GM13977 (cell line): ENCODE measurements at regions not wholly inside any gene's neighbourhood (a gene's known extent, or its start where the extent isn't known, plus 50 kb on each side); places are given as distances from the start of the nearest gene placed in this dataset.

Source experiments
- DNase-seq: peaks from one replicate; pipeline ENCODE4 v3.0.0; 2012; ENCODE audit warnings: low spot score
- in situ Hi-C: fragments of 300-500 bp; cut with MboI; formaldehyde crosslinking; loops from one replicate; pipeline ENCODE4 v1.12.0; 2022; ENCODE audit warnings: low sequenced_read_pairs, low pct_unique_long_range_greater_than_20kb, mixed read lengths, inconsistent platforms; ENCODE audit not compliant: unreplicated experiment
- TF ChIP-seq, protein P1 (sequence below): IDR thresholded peaks from 2 replicates; pipeline ENCODE4 v1.5.1; 2012; ENCODE audit warnings: mild to moderate bottlenecking, control low read depth; ENCODE audit not compliant: insufficient read depth; ENCODE audit errors: extremely low read depth, missing control alignments

DNA sequence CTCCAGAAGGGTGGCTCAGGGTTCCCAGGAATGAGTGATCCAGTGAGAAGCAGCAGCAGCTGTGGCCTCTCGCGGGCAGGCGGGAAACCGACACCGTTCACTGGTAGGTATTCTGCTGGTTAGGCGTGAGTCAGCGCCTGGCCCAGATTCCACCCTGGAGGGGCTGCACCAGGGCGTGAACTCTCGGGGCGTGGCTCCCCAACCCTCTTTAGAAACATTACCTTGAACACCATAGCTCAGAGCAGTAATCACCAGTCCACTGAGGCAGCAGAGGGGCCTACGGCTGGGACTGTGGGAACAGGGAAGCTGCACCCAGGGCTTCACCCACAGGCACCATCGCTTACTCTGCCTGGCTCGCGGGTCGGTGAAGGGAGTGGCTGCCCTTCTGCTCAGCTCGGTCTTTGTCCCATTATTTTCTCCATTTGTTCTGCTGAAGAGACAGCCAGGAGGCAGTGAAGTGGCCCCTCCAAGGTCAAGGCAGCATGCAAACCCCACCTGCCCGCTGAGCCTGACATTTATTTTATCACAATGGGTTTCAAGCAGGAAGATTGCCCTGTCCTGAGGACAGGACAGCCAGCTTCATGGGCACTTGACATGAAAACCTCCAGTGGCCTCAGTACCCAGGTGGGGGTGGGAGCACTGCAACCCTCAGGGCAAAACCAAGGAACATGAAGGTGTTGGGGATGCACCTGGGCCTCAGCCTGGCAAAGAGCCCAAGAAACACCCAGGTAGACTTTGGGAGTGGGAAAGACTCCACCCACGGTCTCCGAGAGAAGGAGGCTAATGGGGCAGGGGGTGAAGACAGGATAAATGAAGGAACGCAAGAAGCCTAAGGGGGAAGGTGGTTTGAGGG is 51.0 kb upstream of the CD93 start:
- DNase-seq = no peak
- TF ChIP-seq, protein P1, sequence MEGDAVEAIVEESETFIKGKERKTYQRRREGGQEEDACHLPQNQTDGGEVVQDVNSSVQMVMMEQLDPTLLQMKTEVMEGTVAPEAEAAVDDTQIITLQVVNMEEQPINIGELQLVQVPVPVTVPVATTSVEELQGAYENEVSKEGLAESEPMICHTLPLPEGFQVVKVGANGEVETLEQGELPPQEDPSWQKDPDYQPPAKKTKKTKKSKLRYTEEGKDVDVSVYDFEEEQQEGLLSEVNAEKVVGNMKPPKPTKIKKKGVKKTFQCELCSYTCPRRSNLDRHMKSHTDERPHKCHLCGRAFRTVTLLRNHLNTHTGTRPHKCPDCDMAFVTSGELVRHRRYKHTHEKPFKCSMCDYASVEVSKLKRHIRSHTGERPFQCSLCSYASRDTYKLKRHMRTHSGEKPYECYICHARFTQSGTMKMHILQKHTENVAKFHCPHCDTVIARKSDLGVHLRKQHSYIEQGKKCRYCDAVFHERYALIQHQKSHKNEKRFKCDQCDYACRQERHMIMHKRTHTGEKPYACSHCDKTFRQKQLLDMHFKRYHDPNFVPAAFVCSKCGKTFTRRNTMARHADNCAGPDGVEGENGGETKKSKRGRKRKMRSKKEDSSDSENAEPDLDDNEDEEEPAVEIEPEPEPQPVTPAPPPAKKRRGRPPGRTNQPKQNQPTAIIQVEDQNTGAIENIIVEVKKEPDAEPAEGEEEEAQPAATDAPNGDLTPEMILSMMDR = no peak
- in situ Hi-C loops = no loop called here

DNA sequence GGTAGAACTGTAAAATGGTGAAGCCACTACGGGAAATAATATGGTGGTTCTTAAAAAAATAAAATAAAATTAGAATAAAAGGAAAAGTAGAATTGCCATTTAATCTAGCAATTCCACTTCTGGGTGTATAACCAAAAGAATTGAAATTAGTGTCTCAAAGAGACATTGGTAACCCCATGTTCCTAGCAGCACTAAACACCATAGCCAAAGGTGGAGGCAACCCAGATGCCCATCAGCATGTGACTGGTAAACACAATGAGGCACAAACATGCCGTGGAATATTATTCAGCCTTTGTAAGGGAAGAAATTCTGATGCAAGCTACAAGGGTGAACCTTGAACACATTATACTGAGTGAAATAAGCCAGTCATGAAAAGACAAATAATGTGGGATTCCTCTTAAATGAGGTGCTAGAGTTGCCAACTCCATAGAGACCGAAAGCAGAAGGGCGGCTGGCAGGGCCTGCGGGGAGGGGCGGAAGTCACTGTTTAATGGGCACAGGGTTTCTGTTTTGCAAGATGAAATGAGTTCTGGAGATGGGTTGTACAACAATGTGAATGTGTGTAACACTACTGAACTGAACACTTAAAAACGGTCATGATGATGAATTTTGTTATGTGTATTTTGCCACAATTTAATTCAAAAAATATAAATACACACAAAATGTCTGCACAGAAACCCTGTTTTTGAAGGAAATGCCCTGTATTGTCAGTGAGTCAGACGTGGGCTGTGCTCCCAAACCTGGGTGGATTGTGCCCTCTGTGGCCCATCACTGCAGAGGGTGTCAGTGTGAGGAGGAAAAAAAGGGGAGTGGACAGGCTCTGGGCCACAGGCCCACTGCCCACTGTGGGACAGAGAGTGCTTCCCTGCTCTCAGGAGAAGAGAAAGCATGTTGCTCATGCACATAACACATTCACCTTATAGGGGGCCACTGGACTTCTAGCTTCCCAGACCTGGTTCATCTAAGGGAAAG is 49.6 kb upstream of the CD93 start:
- TF ChIP-seq, protein P1 = no peak
- in situ Hi-C loops = no loop called here
- DNase-seq = no peak
